Glutamatergic neuron (in vitro differentiated cells): ENCODE measurements at regions not wholly inside any gene's neighbourhood (a gene's known extent, or its start where the extent isn't known, plus 50 kb on each side); places are given as distances from the start of the nearest gene placed in this dataset.

Experiments used
- DNase-seq: peaks from one replicate; pipeline ENCODE4 v3.0.0; 2022
- H3K27ac Mint-ChIP-seq: one replicate; pipeline ENCODE4 v1.8.0; 2020; ENCODE audit warnings: mild to moderate bottlenecking, mixed read lengths, inconsistent platforms; ENCODE audit not compliant: unreplicated experiment
- H3K27me3 Mint-ChIP-seq: one replicate; pipeline ENCODE4 v1.8.0; 2020; ENCODE audit warnings: mild to moderate bottlenecking, moderate library complexity, mixed read lengths, inconsistent platforms; ENCODE audit not compliant: unreplicated experiment
- H3K36me3 Mint-ChIP-seq: one replicate; pipeline ENCODE4 v1.8.0; 2020; ENCODE audit warnings: mild to moderate bottlenecking, mixed read lengths, inconsistent platforms; ENCODE audit not compliant: unreplicated experiment
- H3K4me1 Mint-ChIP-seq: one replicate; pipeline ENCODE4 v1.8.0; 2020; ENCODE audit warnings: mild to moderate bottlenecking, low read depth, mixed read lengths, inconsistent platforms; ENCODE audit not compliant: unreplicated experiment
- H3K4me3 Mint-ChIP-seq: one replicate; pipeline ENCODE4 v1.8.0; 2020; ENCODE audit warnings: mild to moderate bottlenecking, mixed read lengths, inconsistent platforms; ENCODE audit not compliant: unreplicated experiment
- H3K9me3 Mint-ChIP-seq: one replicate; pipeline ENCODE4 v1.8.0; 2020; ENCODE audit warnings: mild to moderate bottlenecking, moderate library complexity, mixed read lengths, inconsistent platforms; ENCODE audit not compliant: unreplicated experiment
- TF ChIP-seq, protein P1 (sequence below): fragments of 200-600 bp; sonication (generic); IDR thresholded peaks from one replicate; pipeline ENCODE4 v1.5.0; 2021; ENCODE audit not compliant: partially characterized antibody, unreplicated experiment

DNA sequence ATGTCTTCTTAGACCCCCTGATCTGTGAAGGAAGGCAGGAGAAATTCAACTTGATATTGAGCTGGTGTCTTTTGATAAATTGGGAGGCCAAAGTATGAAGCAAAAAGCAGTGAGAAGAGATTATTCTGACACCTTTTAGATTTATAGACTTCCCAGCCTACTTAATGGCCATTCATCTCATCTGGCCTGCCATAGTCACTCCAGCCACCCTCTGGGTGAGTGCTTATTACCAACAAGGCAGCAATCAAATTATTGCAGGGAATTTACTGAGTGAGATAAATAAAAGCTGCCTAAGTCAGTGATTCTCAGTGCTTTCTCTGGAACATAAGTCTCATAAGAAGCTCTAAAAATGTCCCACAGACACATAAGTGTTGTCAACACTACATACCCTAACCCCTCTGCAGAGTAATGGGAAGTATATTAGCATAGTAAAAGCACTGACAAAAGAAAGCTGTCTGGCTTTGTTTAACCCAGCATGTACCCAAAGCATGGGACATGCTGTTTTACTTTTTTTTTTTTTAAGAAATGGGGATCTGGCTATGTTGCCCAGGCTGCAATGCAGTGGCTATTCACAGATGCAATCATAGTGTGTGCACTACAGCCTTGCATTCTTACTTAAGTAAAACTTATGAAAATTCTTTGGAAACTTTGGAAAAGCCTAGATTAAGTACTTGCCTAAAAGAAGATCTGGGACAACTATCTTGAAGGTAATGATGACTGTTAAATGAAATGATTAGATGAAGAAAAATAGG, 725.3 kb downstream of the TUSC7 start:
- Mint-ChIP-seq H3K4me1 (peaks cover 25% of the 10 kb centered on the region), H3K27me3 (peaks cover 6% of the 10 kb centered on the region), H3K9me3 (no peaks in the 10 kb centered on the region), H3K4me3 (peak overlapping the region; percentile 10), H3K27ac (no peak overlapping the region), H3K36me3 (no peaks in the 10 kb centered on the region)
- TF ChIP-seq, protein P1, sequence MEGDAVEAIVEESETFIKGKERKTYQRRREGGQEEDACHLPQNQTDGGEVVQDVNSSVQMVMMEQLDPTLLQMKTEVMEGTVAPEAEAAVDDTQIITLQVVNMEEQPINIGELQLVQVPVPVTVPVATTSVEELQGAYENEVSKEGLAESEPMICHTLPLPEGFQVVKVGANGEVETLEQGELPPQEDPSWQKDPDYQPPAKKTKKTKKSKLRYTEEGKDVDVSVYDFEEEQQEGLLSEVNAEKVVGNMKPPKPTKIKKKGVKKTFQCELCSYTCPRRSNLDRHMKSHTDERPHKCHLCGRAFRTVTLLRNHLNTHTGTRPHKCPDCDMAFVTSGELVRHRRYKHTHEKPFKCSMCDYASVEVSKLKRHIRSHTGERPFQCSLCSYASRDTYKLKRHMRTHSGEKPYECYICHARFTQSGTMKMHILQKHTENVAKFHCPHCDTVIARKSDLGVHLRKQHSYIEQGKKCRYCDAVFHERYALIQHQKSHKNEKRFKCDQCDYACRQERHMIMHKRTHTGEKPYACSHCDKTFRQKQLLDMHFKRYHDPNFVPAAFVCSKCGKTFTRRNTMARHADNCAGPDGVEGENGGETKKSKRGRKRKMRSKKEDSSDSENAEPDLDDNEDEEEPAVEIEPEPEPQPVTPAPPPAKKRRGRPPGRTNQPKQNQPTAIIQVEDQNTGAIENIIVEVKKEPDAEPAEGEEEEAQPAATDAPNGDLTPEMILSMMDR: no peak
- DNase-seq: no peak

DNA sequence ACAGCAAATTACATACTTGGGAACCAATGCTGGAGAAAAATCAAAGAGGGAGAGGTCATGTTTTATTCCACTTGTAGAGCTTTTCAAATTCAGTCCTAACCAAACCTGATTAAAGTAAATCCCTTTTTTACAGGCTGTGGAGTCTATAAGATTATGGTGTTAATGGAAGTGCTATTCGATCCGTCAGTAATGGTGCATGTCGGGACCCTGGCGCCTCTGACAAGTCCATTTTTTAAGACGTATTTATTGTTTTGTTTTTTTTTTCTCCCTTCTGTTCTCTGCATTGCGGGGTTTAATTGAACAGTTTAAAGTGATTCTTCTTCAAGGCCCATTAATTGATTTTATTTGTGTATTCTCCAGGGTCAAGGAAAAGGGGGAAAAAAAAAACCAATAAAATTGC, 725.9 kb downstream of the TUSC7 start:
- H3K9me3 Mint-ChIP-seq: no peaks in the 10 kb centered on the region

DNA sequence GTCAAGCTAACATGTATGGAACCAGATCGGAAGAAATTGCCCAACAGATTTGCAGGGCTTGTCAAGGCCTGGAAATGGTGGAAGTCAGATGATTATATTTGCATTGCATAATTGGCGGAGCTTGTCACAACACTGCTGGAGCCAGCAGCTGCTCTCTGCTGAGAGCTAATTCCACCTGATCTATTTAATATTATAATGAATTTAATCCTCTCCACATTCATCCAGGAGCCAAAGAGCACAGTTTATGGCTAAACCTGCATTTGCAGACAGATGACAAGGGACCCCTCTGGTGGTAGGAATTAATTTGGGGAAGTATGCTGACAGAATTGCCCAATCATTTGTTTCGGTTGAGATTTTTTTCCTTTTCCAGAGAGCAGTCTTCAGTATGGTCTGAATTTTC, 730.2 kb downstream of the TUSC7 start:
- no peak overlapping the region for H3K4me3 Mint-ChIP-seq
- DNase-seq: no peak

More for the DNA sequence above, 725.9 kb downstream of the TUSC7 start:
- Mint-ChIP-seq H3K27ac (peak overlapping the region; percentile 14), H3K27me3 (peaks cover 6% of the 10 kb centered on the region), H3K36me3 (no peaks in the 10 kb centered on the region), H3K4me3 (peak overlapping the region; percentile 16), H3K4me1 (peaks cover 25% of the 10 kb centered on the region)
- TF ChIP-seq, protein P1: no peak
- DNase-seq: no peak

DNA sequence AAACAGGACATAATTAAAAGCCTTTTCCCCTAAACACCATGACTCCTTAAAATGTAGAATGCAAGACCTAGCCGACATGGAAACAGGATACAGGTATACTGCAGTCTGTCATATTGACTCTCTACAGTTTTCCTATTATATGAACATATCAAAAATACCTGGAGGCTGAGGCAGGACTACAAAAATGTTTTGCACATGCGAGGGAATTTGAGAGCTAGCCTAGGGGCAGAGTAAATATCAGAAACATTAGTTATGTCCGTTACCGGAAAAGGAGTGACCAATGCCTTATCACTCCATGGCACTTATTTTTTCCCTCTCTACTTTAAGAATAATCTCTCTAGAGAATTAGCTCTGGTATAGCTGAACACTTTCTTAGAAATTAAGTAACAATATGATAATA, 732.3 kb downstream of the TUSC7 start:
- DNase-seq: no peak
- H3K27ac Mint-ChIP-seq: no peak overlapping the region
- H3K27me3 Mint-ChIP-seq: no peaks in the 10 kb centered on the region
- H3K4me1 Mint-ChIP-seq: peaks cover 13% of the 10 kb centered on the region
- H3K36me3 Mint-ChIP-seq: no peaks in the 10 kb centered on the region
- H3K4me3 Mint-ChIP-seq: no peak overlapping the region
- H3K9me3 Mint-ChIP-seq: no peaks in the 10 kb centered on the region
- TF ChIP-seq, protein P1: no peak

More for the DNA sequence above, 730.2 kb downstream of the TUSC7 start:
- peak overlapping the region; percentile 64 for H3K27ac Mint-ChIP-seq
- peaks cover 2% of the 10 kb centered on the region for H3K27me3 Mint-ChIP-seq
- TF ChIP-seq, protein P1: no peak
- no peaks in the 10 kb centered on the region for H3K36me3 Mint-ChIP-seq
- no peaks in the 10 kb centered on the region for H3K9me3 Mint-ChIP-seq
- H3K4me1 Mint-ChIP-seq: peaks cover 19% of the 10 kb centered on the region

DNA sequence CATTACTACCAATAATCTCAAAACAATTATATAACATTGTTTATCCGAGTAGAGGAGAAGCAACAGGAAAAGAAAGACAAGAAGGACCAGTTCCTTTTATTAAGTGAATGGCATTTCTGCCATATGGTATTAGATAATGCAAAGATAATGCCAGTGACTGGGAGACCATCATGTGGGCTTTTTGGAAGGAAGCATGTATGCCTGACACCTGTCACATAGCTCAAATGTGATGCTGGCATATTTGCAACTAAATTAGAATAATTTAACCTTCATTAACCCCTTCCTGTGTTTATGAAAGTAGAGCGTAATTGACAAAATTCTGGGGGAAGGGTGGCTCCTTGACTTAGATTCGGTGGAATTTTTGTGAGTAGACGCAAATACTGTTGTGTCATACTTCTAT, 733.0 kb downstream of the TUSC7 start:
- Mint-ChIP-seq H3K4me3 (no peak overlapping the region), H3K9me3 (no peaks in the 10 kb centered on the region), H3K27me3 (no peaks in the 10 kb centered on the region), H3K27ac (no peak overlapping the region), H3K4me1 (peaks cover 20% of the 10 kb centered on the region), H3K36me3 (no peaks in the 10 kb centered on the region)
- DNase-seq: no peak
- TF ChIP-seq, protein P1: no peak
